ENCODE measurements at regions not wholly inside any gene's neighbourhood (a gene's known extent, or its start where the extent isn't known, plus 50 kb on each side); places are given as distances from the start of the nearest gene placed in this dataset.

DNA sequence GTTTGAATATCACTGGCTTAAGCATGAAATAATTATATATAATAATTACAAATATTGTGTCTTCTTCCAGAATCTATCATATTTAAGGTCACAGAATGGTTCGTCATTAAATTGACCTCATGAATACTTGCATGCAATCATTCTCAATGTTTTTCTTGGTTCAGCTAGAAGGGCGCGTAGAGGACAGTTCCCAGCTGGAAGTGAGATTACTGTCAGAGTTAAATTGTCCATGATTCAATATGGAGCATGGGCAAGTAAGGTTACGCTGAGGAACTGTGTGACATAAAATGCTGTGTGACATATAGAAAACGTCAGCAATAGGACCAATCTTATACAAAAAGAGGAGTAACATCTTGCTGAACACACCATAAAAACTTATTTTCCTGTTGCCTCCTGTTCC lies 2423.5 kb upstream of the RAG2 start:
- no peak overlapping the region for H2BK12ac ChIP-seq (ENCODE audit: insufficient read length, low read depth, low read length)
- H4K20me1 ChIP-seq (ENCODE audit: control insufficient read depth, insufficient read depth, insufficient read length) = no peaks in the 10 kb centered on the region
- no peak overlapping the region for H2BK20ac ChIP-seq (ENCODE audit: low read depth, low read length, poor library complexity, severe bottlenecking)
- H2AFZ ChIP-seq (ENCODE audit: low read length) = no peak overlapping the region
- no peak overlapping the region for H4K91ac ChIP-seq (ENCODE audit: insufficient read length, low read depth, low read length)
- H3K23ac ChIP-seq (ENCODE audit: insufficient read length, low read depth, low read length) = no peak overlapping the region
- H3K23me2 ChIP-seq (ENCODE audit: insufficient read length, low read depth, low read length, poor library complexity, severe bottlenecking) = no peaks in the 10 kb centered on the region
- H3K79me1 ChIP-seq (ENCODE audit: insufficient read depth, low read depth, low read length, poor library complexity, severe bottlenecking) = no peaks in the 10 kb centered on the region
- no peak for DNase-seq
- H3K9ac ChIP-seq (ENCODE audit: extremely low read depth, insufficient read length, low read length) = no peak overlapping the region
- no peak overlapping the region for H3K4ac ChIP-seq (ENCODE audit: low read depth, low read length)
- no peak overlapping the region for H3K4me3 Mint-ChIP-seq
- WGBS (ENCODE audit: extremely low coverage, insufficient read length, low lambda C conversion rate) = no CpG with 5 or more reads among the region's 5 CpGs
- H3K9me3 ChIP-seq (ENCODE audit: control insufficient read depth, low read depth, low read length) = no peaks in the 10 kb centered on the region
- no peak overlapping the region for H3K14ac ChIP-seq (ENCODE audit: insufficient read depth, low read length)
- TF ChIP-seq, protein P1, sequence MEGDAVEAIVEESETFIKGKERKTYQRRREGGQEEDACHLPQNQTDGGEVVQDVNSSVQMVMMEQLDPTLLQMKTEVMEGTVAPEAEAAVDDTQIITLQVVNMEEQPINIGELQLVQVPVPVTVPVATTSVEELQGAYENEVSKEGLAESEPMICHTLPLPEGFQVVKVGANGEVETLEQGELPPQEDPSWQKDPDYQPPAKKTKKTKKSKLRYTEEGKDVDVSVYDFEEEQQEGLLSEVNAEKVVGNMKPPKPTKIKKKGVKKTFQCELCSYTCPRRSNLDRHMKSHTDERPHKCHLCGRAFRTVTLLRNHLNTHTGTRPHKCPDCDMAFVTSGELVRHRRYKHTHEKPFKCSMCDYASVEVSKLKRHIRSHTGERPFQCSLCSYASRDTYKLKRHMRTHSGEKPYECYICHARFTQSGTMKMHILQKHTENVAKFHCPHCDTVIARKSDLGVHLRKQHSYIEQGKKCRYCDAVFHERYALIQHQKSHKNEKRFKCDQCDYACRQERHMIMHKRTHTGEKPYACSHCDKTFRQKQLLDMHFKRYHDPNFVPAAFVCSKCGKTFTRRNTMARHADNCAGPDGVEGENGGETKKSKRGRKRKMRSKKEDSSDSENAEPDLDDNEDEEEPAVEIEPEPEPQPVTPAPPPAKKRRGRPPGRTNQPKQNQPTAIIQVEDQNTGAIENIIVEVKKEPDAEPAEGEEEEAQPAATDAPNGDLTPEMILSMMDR (conservative IDR thresholded peaks at IDR 0.05) = no peak
- no peak overlapping the region for H2BK5ac ChIP-seq (ENCODE audit: insufficient read length, low read length)
- no peak overlapping the region for H3K4me2 ChIP-seq (ENCODE audit: insufficient read depth, insufficient read length, low read length)
- H3K27me3 Mint-ChIP-seq (ENCODE audit: low read depth) = no peaks in the 10 kb centered on the region
- no peaks in the 10 kb centered on the region for H3K4me1 Mint-ChIP-seq
- no peak overlapping the region for H3T11ph ChIP-seq (ENCODE audit: low read length)
- no peak overlapping the region for H2AK5ac ChIP-seq (ENCODE audit: insufficient read length, low read length)
- H3K4me1 ChIP-seq (ENCODE audit: insufficient read depth, low read length) = no peaks in the 10 kb centered on the region
- H4K5ac ChIP-seq (ENCODE audit: insufficient read length, low read depth, low read length) = no peak overlapping the region
- H4K8ac ChIP-seq (replicated peaks; ENCODE audit: insufficient read length, low read depth, low read length) = no peak overlapping the region
- H3K36me3 Mint-ChIP-seq (ENCODE audit: insufficient read depth in 1 of 3, low read depth in 3 of 3) = no peaks in the 10 kb centered on the region
- no peaks in the 10 kb centered on the region; a peak in 2 of 5 replicates for H3K9me3 Mint-ChIP-seq
- H3K27me3 ChIP-seq (ENCODE audit: insufficient read depth, low read length) = no peaks in the 10 kb centered on the region
- H2BK120ac ChIP-seq (ENCODE audit: low read depth, low read length, poor library complexity, severe bottlenecking) = no peak overlapping the region
- H3K27ac Mint-ChIP-seq = no peak overlapping the region
- no peak overlapping the region for H3K56ac ChIP-seq (ENCODE audit: insufficient read length, low read depth, low read length)
- H3K18ac ChIP-seq (ENCODE audit: insufficient read length, low read depth, low read length) = no peak overlapping the region
- H3K27ac ChIP-seq (ENCODE audit: insufficient read length, low read depth, low read length) = no peak overlapping the region
- H2BK15ac ChIP-seq (ENCODE audit: low read depth, low read length) = no peak overlapping the region
- H3K79me2 ChIP-seq (ENCODE audit: insufficient read depth, low read length) = no peaks in the 10 kb centered on the region
